Parathyroid adenoma (tissue), 2 donors: ENCODE measurements at regions not wholly inside any gene's neighbourhood (a gene's known extent, or its start where the extent isn't known, plus 50 kb on each side); places are given as distances from the start of the nearest gene placed in this dataset.
A peak's percentile ranks its signal among the peaks of the same experiment; 100 is the strongest.

ENCODE experiments used
- H2AFZ ChIP-seq: fragments of 300-600 bp; sonication (generic); one replicate; pipeline ENCODE4 v1.7.0; 2017; ENCODE audit warnings: antibody characterized with exemption, mild to moderate bottlenecking
- H3K27ac ChIP-seq: fragments of 300-600 bp; sonication (generic); one replicate; pipeline ENCODE4 v1.7.0; 2017
- H3K27me3 ChIP-seq: fragments of 300-600 bp; sonication (generic); one replicate; pipeline ENCODE4 v1.7.0; 2017; ENCODE audit warnings: low read length; ENCODE audit not compliant: control insufficient read depth, insufficient read depth
- H3K36me3 ChIP-seq: fragments of 300-600 bp; sonication (generic); one replicate; pipeline ENCODE4 v1.7.0; 2017; ENCODE audit warnings: low read length; ENCODE audit not compliant: control insufficient read depth, insufficient read depth
- H3K4me1 ChIP-seq: fragments of 300-600 bp; sonication (generic); one replicate; pipeline ENCODE4 v1.7.0; 2017; ENCODE audit warnings: control low read depth
- H3K4me2 ChIP-seq: fragments of 300-600 bp; sonication (generic); one replicate; pipeline ENCODE4 v1.7.0; 2017; ENCODE audit warnings: low read length
- H3K4me3 ChIP-seq: fragments of 300-600 bp; sonication (generic); one replicate; pipeline ENCODE4 v1.7.0; 2017; ENCODE audit warnings: low read depth, low read length
- H3K79me2 ChIP-seq: fragments of 300-600 bp; sonication (generic); one replicate; pipeline ENCODE4 v1.7.0; 2017; ENCODE audit warnings: control low read depth
- H3K9ac ChIP-seq: fragments of 300-600 bp; sonication (generic); one replicate; pipeline ENCODE4 v1.7.0; 2017; ENCODE audit warnings: mild to moderate bottlenecking
- H3K9me3 ChIP-seq: fragments of 300-600 bp; sonication (generic); one replicate; pipeline ENCODE4 v1.7.0; 2017; ENCODE audit warnings: low read length; ENCODE audit not compliant: control insufficient read depth
- TF ChIP-seq, protein P1 (sequence below): fragments of 300-600 bp; sonication (generic); IDR thresholded peaks from one replicate; pipeline ENCODE4 v1.7.0; 2017; ENCODE audit warnings: antibody characterized with exemption, mild to moderate bottlenecking
- donor health status: primary hyperparathyroidism.

DNA sequence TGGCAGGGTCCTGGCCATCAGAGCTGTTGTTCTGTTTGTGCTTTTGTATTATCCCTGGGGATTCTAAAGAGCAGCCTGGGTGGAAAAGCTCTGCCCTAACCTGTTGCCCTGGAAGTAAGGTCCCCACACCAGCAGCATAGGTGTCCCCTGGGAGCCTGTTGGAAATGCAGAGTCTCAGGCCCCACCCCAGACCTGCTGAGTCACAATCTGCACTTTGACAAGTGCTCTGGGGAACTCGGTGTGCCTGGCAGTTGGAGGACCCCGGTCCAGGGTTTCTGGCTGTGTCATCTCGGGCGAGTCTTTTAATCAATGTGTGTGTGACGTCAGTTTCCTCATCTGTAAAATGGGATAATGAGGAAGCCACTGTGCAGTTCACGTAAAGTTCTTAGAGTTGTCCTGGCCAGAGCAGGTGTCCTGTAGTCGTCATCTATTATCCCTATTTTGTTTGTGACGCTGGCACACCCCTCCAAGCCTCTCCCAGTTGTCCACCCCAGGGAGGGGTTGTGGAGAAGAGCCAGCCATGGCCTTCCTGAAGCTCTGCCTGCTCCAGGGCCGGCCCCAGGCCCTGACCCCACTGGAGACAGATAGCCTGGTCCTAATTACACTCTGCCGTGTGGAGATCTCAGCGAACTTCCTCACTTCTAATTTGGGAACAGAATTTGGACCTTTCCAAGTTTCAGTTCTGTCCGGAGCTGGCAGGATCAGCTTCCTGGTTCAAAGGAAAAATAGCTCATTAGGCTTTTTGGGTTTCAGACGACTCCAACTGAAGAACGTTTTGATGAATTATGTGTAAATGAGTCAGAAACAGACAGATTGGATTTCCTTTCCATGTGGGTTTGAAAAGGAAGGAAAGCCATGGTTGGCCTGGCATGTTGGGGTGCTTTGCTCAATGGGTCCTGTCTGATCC is 295.7 kb upstream of the FOXF1 start:
- Histone ChIP-seq H2AFZ (no peak overlapping the region), H3K27me3 (no peaks in the 10 kb centered on the region), H3K4me2 (no peak overlapping the region), H3K9ac (no peak overlapping the region), H3K4me3 (no peak overlapping the region), H3K36me3 (no peaks in the 10 kb centered on the region), H3K79me2 (no peaks in the 10 kb centered on the region), H3K4me1 (no peaks in the 10 kb centered on the region), H3K27ac (peak overlapping the region; percentile 47), H3K9me3 (no peaks in the 10 kb centered on the region)
- TF ChIP-seq, protein P1, sequence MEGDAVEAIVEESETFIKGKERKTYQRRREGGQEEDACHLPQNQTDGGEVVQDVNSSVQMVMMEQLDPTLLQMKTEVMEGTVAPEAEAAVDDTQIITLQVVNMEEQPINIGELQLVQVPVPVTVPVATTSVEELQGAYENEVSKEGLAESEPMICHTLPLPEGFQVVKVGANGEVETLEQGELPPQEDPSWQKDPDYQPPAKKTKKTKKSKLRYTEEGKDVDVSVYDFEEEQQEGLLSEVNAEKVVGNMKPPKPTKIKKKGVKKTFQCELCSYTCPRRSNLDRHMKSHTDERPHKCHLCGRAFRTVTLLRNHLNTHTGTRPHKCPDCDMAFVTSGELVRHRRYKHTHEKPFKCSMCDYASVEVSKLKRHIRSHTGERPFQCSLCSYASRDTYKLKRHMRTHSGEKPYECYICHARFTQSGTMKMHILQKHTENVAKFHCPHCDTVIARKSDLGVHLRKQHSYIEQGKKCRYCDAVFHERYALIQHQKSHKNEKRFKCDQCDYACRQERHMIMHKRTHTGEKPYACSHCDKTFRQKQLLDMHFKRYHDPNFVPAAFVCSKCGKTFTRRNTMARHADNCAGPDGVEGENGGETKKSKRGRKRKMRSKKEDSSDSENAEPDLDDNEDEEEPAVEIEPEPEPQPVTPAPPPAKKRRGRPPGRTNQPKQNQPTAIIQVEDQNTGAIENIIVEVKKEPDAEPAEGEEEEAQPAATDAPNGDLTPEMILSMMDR = no peak

DNA sequence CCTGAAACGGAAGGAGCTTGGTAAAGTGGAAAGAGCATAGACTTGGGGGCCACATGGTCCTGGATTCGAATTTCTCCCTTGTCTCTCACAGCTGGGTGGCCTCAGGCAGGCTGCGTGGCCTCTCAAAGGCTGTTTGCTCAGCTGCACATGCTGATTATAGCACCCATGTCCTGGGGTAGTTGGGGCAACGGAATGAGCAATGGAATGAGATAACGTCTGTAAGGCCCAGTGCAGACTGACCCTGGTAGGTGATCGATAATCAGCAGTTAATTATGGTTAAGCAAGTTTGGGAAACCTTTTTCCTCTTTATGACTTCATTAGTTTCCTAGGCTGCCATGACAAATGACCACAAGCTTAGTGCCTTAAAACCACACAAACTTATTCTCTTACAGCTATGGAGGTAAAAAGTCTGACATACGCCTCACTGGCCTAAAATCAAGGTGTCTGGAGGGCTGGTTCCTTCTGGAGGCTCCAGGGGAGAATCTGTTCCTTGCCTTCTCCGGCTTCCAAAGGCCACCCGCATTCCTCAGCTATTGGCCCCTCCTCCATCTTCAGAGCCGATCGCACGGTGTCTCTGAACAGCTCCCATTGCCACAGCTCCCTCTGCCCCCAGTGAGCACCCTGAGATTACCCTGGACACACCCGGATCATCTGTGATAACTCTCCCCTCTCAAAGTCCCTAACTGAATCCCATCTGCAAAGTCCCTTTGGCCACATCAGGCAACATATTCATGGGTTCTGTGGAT is 294.9 kb upstream of the FOXF1 start:
- Histone ChIP-seq H3K4me2 (no peak overlapping the region), H3K9me3 (no peaks in the 10 kb centered on the region), H3K27ac (peak overlapping the region; percentile 47), H3K27me3 (no peaks in the 10 kb centered on the region), H3K36me3 (no peaks in the 10 kb centered on the region), H3K79me2 (no peaks in the 10 kb centered on the region), H3K4me3 (no peak overlapping the region), H3K9ac (no peak overlapping the region), H2AFZ (no peak overlapping the region), H3K4me1 (no peaks in the 10 kb centered on the region)
- TF ChIP-seq, protein P1 = no peak

DNA sequence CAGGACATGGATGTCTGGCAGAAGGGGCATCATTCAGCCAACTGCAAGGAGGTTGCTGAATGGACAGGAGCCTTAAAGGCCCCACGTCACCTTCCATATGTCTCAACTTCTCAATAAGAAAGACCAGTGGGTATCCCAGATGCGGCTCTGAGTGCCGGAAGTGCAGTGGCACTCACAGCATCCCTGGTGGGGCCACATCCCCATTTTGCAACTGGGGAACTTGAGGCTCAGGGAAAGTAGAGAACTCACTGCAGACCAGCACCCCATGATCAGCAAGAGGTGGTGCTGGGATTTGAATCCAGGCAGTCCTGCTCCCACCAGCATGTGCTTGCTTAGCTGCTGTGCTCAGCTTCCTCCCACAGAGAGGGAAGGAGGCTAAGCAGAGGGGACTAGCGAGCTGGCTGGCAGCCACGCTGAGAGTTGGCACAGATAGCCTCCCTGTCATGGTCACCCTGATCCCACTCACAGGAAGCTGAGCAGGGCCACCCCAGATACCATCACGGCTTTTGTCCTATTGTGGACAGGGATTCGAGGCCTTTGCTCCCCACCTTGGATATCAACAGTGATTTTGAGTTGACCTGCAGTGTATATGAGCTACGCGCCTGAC is 294.2 kb upstream of the FOXF1 start:
- H3K4me3 ChIP-seq = no peak overlapping the region
- no peaks in the 10 kb centered on the region for H3K9me3 ChIP-seq
- H3K9ac ChIP-seq = no peak overlapping the region
- no peaks in the 10 kb centered on the region for H3K79me2 ChIP-seq
- H2AFZ ChIP-seq = no peak overlapping the region
- H3K27me3 ChIP-seq = no peaks in the 10 kb centered on the region
- H3K27ac ChIP-seq = no peak overlapping the region
- no peaks in the 10 kb centered on the region for H3K36me3 ChIP-seq
- TF ChIP-seq, protein P1 = no peak
- no peaks in the 10 kb centered on the region for H3K4me1 ChIP-seq
- no peak overlapping the region for H3K4me2 ChIP-seq

DNA sequence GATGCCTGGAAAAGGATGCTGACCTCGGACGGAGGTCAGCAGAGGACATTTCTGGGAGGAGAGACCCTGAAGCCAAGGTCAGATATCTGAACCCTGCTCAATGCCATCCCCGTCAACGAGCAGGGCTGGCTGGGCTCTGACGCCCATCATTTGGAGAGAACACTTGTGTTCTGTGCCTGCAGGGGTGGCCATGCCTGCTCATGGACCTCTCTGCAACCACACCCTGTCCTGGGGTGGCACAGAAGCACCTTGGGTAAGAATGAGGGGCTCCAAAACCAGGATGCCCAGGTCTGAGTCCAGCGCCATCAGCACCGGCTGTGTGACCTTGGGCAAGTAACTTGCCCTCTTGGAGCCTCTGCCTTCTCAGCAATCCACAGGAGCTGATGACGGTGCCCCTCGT is 293.7 kb upstream of the FOXF1 start:
- TF ChIP-seq, protein P1 = no peak
- H3K79me2 ChIP-seq = no peaks in the 10 kb centered on the region
- H3K4me1 ChIP-seq = no peaks in the 10 kb centered on the region
- H3K9me3 ChIP-seq = no peaks in the 10 kb centered on the region
- H3K4me2 ChIP-seq = no peak overlapping the region
- no peak overlapping the region for H3K4me3 ChIP-seq
- no peaks in the 10 kb centered on the region for H3K36me3 ChIP-seq
- no peak overlapping the region for H2AFZ ChIP-seq
- H3K27me3 ChIP-seq = no peaks in the 10 kb centered on the region
- no peak overlapping the region for H3K27ac ChIP-seq
- no peak overlapping the region for H3K9ac ChIP-seq
